ENCODE measurements at regions not wholly inside any gene's neighbourhood (a gene's known extent, or its start where the extent isn't known, plus 50 kb on each side); places are given as distances from the start of the nearest gene placed in this dataset.
A peak's percentile ranks its signal among the peaks of the same experiment; 100 is the strongest.

DNA sequence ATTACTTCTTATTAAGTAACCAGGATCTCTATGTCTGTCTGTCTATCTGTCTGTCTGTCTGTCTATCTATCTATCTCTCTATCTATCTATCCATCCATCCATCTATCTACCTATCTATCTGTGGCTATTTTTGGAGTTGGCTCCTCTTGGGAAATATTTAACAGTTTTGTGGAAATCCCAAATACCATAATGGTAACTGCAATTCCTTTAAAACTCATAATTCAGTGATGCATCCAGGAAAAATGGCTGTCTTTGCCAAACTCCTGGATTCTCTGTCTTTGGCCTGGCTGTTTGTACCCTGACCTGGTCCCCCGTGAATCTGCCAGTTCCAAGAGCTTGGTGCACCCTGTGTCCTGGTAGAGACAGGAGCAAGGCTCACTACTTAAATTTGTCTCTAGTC is 197.0 kb downstream of the PCSK1 start:
- Mint-ChIP-seq H3K36me3 (no peaks in the 10 kb centered on the region), H3K27ac (peak overlapping the region in 1 of 7 donors; percentile 43), H3K9me3 (peaks cover 0 to 3% (median 0%) of the 10 kb centered on the region in 7 donors), H3K4me1 (no peaks in the 10 kb centered on the region), H3K4me3 (no peak overlapping the region), H3K27me3 (ENCODE audit: low read depth in 3 of 3) (peaks cover 0 to 2% (median 1%) of the 10 kb centered on the region in 3 donors)
- 100% methylated on average over 1 of the region's 1 CpG for WGBS (ENCODE audit: insufficient coverage)
- Histone ChIP-seq H3K79me2 (ENCODE audit: insufficient read depth, low read length) (no peaks in the 10 kb centered on the region), H3K4me3 (replicated peaks in 1 of 3; ENCODE audit: low read depth in 2 of 3, low read length in 3 of 3) (no peak overlapping the region), H3K9me3 (replicated peaks in 1 of 2; ENCODE audit: control insufficient read depth in 1 of 2, insufficient read depth in 1 of 2, low read length in 2 of 2) (no peaks in the 10 kb centered on the region), H3K27ac (ENCODE audit: low read depth in 1 of 2, low read length in 2 of 2) (no peak overlapping the region), H3K27me3 (ENCODE audit: control insufficient read depth in 2 of 2, insufficient read depth in 2 of 2, low read length in 2 of 2) (no peaks in the 10 kb centered on the region), H3K4me1 (ENCODE audit: control insufficient read depth in 1 of 2, insufficient read depth in 2 of 2, low read length in 2 of 2) (no peaks in the 10 kb centered on the region), H3K36me3 (replicated peaks in 1 of 2; ENCODE audit: control insufficient read depth in 1 of 2, insufficient read depth in 2 of 2, low read length in 2 of 2) (no peaks in the 10 kb centered on the region), H3K4me2 (replicated peaks; ENCODE audit: extremely low read depth, low read length, poor library complexity, severe bottlenecking) (no peak overlapping the region), H3K9ac (ENCODE audit: insufficient read depth, low read length, poor library complexity, severe bottlenecking) (no peak overlapping the region), H4K20me1 (ENCODE audit: insufficient read depth, low read length) (no peaks in the 10 kb centered on the region), H2AFZ (ENCODE audit: insufficient read depth, low read depth, low read length, poor library complexity, severe bottlenecking) (no peak overlapping the region)
- TF ChIP-seq, protein P1, sequence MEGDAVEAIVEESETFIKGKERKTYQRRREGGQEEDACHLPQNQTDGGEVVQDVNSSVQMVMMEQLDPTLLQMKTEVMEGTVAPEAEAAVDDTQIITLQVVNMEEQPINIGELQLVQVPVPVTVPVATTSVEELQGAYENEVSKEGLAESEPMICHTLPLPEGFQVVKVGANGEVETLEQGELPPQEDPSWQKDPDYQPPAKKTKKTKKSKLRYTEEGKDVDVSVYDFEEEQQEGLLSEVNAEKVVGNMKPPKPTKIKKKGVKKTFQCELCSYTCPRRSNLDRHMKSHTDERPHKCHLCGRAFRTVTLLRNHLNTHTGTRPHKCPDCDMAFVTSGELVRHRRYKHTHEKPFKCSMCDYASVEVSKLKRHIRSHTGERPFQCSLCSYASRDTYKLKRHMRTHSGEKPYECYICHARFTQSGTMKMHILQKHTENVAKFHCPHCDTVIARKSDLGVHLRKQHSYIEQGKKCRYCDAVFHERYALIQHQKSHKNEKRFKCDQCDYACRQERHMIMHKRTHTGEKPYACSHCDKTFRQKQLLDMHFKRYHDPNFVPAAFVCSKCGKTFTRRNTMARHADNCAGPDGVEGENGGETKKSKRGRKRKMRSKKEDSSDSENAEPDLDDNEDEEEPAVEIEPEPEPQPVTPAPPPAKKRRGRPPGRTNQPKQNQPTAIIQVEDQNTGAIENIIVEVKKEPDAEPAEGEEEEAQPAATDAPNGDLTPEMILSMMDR (IDR thresholded peaks at IDR 0.05), result no peak
- DNase-seq, result no peak
- intact Hi-C loops (cut with micrococcal nuclease), result no loop called here

DNA sequence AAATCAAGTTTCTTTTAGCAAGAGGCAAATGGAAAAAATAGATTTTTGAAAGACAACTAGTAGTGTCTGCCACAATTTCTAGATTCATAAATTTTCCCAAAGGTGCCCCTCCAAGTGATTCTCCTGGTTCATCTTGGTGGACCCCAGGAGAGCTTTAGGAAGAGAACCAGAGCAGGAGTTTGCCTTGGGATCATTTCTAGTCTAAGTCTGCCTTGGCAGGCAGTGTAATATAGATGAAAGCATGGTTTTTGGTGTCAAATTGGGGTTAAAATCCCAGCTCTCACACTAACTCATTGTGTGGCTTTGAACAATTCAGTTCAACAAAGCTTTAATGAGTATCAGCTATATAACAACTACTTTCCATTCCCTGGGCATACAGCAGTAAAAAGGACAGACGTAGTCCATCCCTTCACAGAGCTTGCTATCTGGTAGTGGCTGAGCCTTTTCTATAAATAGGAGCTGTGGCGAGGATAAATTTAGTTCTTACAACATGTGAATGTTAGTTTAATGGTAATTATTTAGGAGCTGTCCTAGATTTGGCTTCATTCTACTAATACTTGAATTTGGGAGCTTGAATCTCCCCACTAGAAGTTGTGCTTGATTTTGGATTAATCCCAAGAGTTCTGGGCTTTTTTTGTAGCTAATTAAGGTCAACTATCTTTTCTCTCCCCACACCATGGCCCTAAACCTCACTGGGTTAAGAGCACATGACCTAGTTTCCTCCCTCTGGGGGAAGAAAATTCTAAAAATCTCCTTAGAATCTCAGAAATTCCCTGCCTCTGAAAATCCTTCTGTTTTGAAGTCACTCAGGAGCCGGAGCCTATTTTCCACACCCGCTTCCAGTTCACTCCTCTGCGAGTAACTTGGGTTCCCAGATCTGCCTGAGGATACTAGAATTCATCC is 197.8 kb downstream of the PCSK1 start:
- intact Hi-C loops (cut with micrococcal nuclease), result no loop called here
- no peaks in the 10 kb centered on the region for H3K9me3 ChIP-seq (replicated peaks in 1 of 2; ENCODE audit: control insufficient read depth in 1 of 2, insufficient read depth in 1 of 2, low read length in 2 of 2)
- no peak overlapping the region for H3K27ac ChIP-seq (ENCODE audit: low read depth in 1 of 2, low read length in 2 of 2)
- no peak overlapping the region for H2AFZ ChIP-seq (ENCODE audit: insufficient read depth, low read depth, low read length, poor library complexity, severe bottlenecking)
- no peak overlapping the region for H3K4me3 ChIP-seq (replicated peaks in 1 of 3; ENCODE audit: low read depth in 2 of 3, low read length in 3 of 3)
- WGBS (ENCODE audit: insufficient coverage), result 100% methylated on average over 3 of the region's 5 CpGs
- no peak for DNase-seq
- Mint-ChIP-seq H3K4me3 (no peak overlapping the region), H3K9me3 (peaks cover 0 to 3% (median 0%) of the 10 kb centered on the region in 7 donors), H3K27me3 (ENCODE audit: low read depth in 3 of 3) (peaks cover 0 to 2% (median 1%) of the 10 kb centered on the region in 3 donors), H3K27ac (no peak overlapping the region), H3K36me3 (no peaks in the 10 kb centered on the region), H3K4me1 (no peaks in the 10 kb centered on the region)
- H3K27me3 ChIP-seq (ENCODE audit: control insufficient read depth in 2 of 2, insufficient read depth in 2 of 2, low read length in 2 of 2), result no peaks in the 10 kb centered on the region
- H3K4me2 ChIP-seq (replicated peaks; ENCODE audit: extremely low read depth, low read length, poor library complexity, severe bottlenecking), result no peak overlapping the region
- no peaks in the 10 kb centered on the region for H3K79me2 ChIP-seq (ENCODE audit: insufficient read depth, low read length)
- no peak overlapping the region for H3K9ac ChIP-seq (ENCODE audit: insufficient read depth, low read length, poor library complexity, severe bottlenecking)
- H3K4me1 ChIP-seq (ENCODE audit: control insufficient read depth in 1 of 2, insufficient read depth in 2 of 2, low read length in 2 of 2), result no peaks in the 10 kb centered on the region
- H4K20me1 ChIP-seq (ENCODE audit: insufficient read depth, low read length), result no peaks in the 10 kb centered on the region
- no peaks in the 10 kb centered on the region for H3K36me3 ChIP-seq (replicated peaks in 1 of 2; ENCODE audit: control insufficient read depth in 1 of 2, insufficient read depth in 2 of 2, low read length in 2 of 2)
- TF ChIP-seq, protein P1 (IDR thresholded peaks at IDR 0.05), result no peak
